Skeletal muscle satellite cell (primary cell): ENCODE measurements at regions not wholly inside any gene's neighbourhood (a gene's known extent, or its start where the extent isn't known, plus 50 kb on each side); places are given as distances from the start of the nearest gene placed in this dataset.

Experiments used
- H3K27me3 ChIP-seq: 2 replicates; pipeline ENCODE4 v1.7.0; 2013; ENCODE audit warnings: low read length; ENCODE audit not compliant: control insufficient read depth, insufficient read depth
- H3K36me3 ChIP-seq: 2 replicates; pipeline ENCODE4 v1.7.0; 2013; ENCODE audit warnings: mild to moderate bottlenecking, control low read depth, low read length; ENCODE audit not compliant: insufficient read depth
- H3K4me1 ChIP-seq: 2 replicates; pipeline ENCODE4 v1.7.0; 2013; ENCODE audit warnings: low read length; ENCODE audit not compliant: control insufficient read depth, insufficient read depth
- H3K4me2 ChIP-seq: 2 replicates; pipeline ENCODE4 v1.7.0; 2013; ENCODE audit warnings: mild to moderate bottlenecking, low read length
- H3K4me3 ChIP-seq: 2 replicates; pipeline ENCODE4 v1.7.0; 2013; ENCODE audit warnings: low read length
- H3K9ac ChIP-seq: 2 replicates; pipeline ENCODE4 v1.7.0; 2013; ENCODE audit warnings: mild to moderate bottlenecking, low read depth, low read length, moderate library complexity
- H3K9me3 ChIP-seq: replicated peaks from 2 replicates; pipeline ENCODE4 v1.7.0; 2013; ENCODE audit warnings: mild to moderate bottlenecking, control low read depth, low read length

DNA sequence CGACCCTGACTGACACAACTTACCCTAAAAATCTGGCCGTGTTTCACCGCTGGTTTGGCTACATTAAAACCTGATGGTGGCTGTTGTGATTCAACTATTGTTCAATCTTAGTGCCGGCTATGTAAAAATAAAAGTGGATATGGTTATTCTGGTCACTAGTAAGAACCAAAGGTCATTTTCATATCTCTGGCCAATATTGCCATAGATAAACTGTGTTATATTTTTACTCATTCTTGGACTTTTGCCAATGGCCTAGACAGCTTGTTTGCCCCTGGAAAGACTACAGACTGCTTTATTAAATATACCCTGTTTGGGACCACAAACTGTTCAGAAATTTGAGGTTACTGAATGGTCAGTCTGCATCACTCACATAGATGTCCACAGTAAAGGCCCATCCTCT is 258.5 kb upstream of the KLHL1 start:
- Histone ChIP-seq H3K27me3 (no peaks in the 10 kb centered on the region), H3K4me3 (no peak overlapping the region), H3K36me3 (no peaks in the 10 kb centered on the region), H3K4me1 (no peaks in the 10 kb centered on the region), H3K4me2 (no peak overlapping the region), H3K9me3 (peaks cover 4% of the 10 kb centered on the region), H3K9ac (no peak overlapping the region)

DNA sequence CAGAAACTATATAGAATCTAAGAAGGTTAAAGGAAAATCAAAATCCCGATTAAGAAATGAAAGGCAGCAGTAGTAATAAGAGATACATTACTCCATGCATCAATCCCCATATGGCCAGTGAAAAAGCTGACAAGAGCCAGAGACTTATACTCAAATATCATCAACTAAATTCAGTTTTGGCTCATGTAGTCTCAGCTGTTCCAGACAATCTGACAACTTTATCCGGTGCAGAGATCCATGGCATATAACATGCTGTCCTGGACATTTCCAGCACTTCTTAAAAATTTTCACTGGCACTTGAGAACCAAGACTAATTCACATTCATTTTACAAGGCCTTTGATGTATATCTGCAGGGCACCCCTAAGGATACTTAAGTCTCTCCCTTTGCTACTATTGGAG is 255.7 kb upstream of the KLHL1 start:
- Histone ChIP-seq H3K4me2 (no peak overlapping the region), H3K27me3 (no peaks in the 10 kb centered on the region), H3K4me3 (no peak overlapping the region), H3K36me3 (no peaks in the 10 kb centered on the region), H3K4me1 (no peaks in the 10 kb centered on the region), H3K9me3 (peaks cover 4% of the 10 kb centered on the region), H3K9ac (no peak overlapping the region)

DNA sequence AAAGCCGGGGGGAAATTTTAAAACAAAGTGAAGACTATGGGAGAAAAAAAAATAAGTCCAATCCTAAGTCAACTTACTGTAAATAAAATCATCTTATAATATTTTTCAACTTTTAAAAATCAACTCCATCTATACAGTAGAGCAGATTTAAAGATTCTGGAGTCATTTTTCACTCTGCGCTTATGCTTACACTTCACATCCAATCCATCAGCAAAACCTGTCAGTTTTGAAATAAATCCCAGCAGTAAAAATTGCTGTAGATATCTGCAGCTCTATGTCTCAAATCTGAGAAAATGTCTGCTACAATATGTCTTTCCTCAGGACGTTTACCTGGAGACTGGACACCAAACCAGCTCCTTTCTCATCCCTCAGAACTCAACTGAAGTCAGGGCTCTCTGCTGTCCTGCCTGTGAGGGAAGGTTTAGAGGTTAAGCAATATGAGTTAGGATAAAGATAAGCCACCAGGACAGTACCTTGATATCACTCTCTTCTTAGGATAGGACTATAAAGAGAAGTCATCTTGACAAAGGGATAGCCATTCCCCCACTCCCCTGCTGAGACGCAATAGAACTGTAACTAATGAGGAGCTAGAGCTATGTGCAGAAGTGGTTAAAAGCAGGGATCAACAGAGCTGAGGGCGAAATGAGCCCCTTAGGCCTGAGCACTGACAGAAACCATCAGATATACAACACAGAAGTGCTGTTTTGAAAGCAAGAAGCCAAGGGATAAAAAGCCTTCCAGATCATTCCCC is 254.7 kb upstream of the KLHL1 start:
- Histone ChIP-seq H3K4me3 (no peak overlapping the region), H3K9me3 (peaks cover 4% of the 10 kb centered on the region), H3K4me2 (no peak overlapping the region), H3K4me1 (no peaks in the 10 kb centered on the region), H3K9ac (no peak overlapping the region), H3K36me3 (no peaks in the 10 kb centered on the region), H3K27me3 (no peaks in the 10 kb centered on the region)

DNA sequence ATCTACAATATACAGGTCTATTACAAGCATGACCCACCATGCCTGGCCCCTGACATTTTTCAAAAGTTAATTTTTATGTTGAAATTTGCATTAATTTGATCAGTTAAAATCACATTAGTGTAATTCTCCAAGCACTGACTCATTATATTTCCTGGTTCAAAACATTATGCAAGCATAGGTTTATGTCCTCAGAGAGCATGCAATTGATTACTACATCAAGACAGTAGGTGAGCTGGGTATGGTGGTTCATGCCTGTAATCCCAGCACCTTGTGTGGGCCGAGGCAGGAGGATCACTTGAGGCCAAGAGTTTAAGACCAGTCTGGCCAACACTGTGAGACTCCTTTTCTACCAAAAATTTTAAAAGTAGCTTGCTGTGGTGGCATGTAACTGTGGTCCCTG is 248.8 kb upstream of the KLHL1 start:
- Histone ChIP-seq H3K9me3 (peaks cover 3% of the 10 kb centered on the region), H3K4me2 (no peak overlapping the region), H3K4me1 (no peaks in the 10 kb centered on the region), H3K4me3 (no peak overlapping the region), H3K9ac (no peak overlapping the region), H3K27me3 (no peaks in the 10 kb centered on the region), H3K36me3 (no peaks in the 10 kb centered on the region)

DNA sequence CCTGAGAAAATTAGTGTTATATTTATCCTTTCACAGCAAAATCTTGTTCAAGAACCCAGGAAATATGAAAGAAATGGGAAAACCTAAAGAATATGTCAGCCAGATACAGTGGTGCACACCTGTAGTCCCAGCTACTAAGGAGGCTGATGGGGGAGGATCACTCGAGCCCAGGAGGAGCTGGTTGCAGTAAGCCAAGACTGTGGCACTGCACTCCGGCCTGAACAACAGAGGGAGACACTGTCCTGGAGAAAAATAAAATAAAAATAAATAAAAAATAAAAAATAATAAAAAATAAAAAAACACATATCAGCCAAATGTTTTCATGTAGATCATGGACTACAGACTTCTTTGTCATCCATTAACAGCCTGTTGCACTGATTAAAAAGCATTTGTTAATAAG is 244.8 kb upstream of the KLHL1 start:
- H3K4me2 ChIP-seq, result no peak overlapping the region
- H3K9ac ChIP-seq, result no peak overlapping the region
- no peaks in the 10 kb centered on the region for H3K4me1 ChIP-seq
- H3K36me3 ChIP-seq, result no peaks in the 10 kb centered on the region
- H3K9me3 ChIP-seq, result peaks cover 4% of the 10 kb centered on the region
- no peaks in the 10 kb centered on the region for H3K27me3 ChIP-seq
- H3K4me3 ChIP-seq, result no peak overlapping the region

DNA sequence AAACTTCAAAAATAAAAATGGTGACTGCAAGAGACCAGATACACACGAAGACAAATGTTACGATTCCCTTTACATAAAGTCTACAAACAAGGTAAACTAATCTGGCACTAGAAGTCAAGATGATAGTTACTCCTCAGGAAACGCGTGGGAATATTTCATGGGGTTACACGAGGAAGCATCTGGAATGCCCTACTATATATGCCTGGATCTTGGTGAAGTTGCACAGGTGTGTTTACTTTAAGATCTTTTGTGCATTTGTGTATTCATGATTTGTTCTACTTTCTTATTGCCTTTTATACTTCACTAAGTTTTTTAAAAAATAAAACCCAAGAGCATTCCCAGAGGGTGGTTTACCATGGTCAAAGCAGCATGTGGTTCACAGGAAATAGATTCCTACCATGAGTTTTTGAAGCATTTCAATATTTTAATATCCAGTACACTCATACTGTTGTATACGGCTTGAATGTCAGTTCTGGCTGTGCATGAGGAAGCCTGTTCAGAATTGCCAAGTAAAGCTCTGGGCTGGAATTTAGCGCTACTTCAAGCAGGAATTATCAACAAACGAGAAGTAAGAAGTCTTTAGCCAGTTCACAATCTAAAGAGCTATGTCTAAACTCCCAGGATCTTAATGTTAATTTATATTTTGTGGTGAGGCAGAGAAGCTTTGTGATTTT is 239.8 kb upstream of the KLHL1 start:
- H3K36me3 ChIP-seq, result no peaks in the 10 kb centered on the region
- H3K27me3 ChIP-seq, result no peaks in the 10 kb centered on the region
- no peak overlapping the region for H3K4me3 ChIP-seq
- peaks cover 4% of the 10 kb centered on the region for H3K9me3 ChIP-seq
- no peak overlapping the region for H3K9ac ChIP-seq
- no peak overlapping the region for H3K4me2 ChIP-seq
- no peaks in the 10 kb centered on the region for H3K4me1 ChIP-seq

DNA sequence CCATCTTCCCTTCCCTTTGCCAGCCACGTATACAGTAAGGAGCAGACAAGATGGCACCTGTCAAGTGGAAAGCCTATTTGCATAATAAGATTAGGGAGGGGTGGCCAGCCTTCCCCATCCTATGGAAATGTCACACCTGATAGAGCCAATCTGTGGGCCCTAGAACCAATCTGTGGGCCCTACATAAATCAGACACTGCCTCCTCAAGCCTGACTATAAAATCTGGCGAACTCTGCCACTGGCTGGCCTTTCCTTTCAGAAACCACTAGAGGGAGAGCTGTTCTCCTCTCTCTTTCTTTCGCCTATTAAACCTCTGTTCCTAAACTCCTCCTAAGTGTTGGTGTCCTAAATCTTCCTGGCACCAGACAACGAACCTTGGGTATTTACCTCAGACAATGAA is 231.5 kb upstream of the KLHL1 start:
- Histone ChIP-seq H3K4me1 (no peaks in the 10 kb centered on the region), H3K9ac (no peak overlapping the region), H3K4me3 (no peak overlapping the region), H3K36me3 (no peaks in the 10 kb centered on the region), H3K9me3 (peaks cover 8% of the 10 kb centered on the region), H3K4me2 (no peak overlapping the region), H3K27me3 (no peaks in the 10 kb centered on the region)

DNA sequence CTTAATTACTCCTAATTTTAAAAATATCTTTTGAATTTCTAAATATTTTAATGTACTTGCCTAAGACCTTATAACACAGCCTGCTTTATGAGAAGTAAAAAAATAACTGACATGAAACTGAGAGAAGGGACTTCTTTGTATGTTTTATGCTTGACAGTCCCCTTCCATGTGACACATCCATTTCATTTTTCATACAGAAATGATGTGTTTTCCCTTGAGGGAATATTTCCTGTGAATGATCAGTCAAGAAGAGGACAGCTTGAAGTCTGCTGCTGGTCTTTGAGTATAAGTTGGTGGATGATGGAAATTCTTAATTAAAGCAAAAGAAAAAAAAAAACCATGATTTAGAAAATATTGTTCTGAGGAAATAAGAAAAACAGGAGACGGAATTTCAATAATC is 230.4 kb upstream of the KLHL1 start:
- Histone ChIP-seq H3K9ac (no peak overlapping the region), H3K4me1 (no peaks in the 10 kb centered on the region), H3K9me3 (peaks cover 8% of the 10 kb centered on the region), H3K4me2 (no peak overlapping the region), H3K27me3 (no peaks in the 10 kb centered on the region), H3K4me3 (no peak overlapping the region), H3K36me3 (no peaks in the 10 kb centered on the region)

DNA sequence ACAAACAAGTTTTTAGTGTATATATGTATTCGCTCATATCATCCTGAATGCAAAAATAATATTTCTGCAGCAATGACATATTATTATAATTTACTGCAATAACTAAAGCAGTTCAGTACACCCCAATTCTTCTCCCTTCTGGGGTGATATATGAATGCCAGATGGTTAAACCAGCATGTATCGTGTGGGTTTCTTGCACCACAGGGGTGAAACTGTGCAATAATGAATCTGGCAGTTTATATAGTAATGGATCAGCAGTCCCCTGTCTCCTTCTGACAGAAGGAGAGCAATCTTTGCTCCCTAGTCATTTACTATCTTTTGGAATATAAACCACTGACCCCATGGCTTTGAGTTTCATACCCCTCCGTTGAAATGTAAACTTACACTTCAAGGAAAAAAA is 228.6 kb upstream of the KLHL1 start:
- Histone ChIP-seq H3K4me1 (no peaks in the 10 kb centered on the region), H3K4me2 (no peak overlapping the region), H3K4me3 (no peak overlapping the region), H3K36me3 (no peaks in the 10 kb centered on the region), H3K27me3 (no peaks in the 10 kb centered on the region), H3K9me3 (peaks cover 5% of the 10 kb centered on the region), H3K9ac (no peak overlapping the region)

DNA sequence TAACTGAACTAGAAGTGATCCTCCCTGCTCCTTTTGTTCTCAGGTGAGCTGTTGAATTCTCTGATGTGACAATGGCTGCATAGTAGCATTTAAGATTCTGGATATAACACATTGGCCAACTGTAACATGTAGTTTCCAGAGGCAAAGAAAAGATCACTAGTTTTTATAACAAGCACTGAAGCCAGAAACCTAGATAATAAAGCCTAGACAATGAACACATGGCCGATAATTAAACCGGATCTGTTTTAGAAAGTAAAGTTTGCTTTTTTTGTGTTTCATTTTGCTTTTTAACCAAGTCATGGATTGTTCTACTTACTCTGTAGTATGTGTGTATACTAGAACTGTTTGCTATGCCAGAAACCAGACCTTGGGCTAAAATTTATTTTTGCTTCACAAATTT is 225.5 kb upstream of the KLHL1 start:
- H3K9me3 ChIP-seq, result no peaks in the 10 kb centered on the region
- H3K36me3 ChIP-seq, result no peaks in the 10 kb centered on the region
- no peaks in the 10 kb centered on the region for H3K4me1 ChIP-seq
- H3K9ac ChIP-seq, result no peak overlapping the region
- H3K27me3 ChIP-seq, result no peaks in the 10 kb centered on the region
- H3K4me2 ChIP-seq, result no peak overlapping the region
- H3K4me3 ChIP-seq, result no peak overlapping the region

DNA sequence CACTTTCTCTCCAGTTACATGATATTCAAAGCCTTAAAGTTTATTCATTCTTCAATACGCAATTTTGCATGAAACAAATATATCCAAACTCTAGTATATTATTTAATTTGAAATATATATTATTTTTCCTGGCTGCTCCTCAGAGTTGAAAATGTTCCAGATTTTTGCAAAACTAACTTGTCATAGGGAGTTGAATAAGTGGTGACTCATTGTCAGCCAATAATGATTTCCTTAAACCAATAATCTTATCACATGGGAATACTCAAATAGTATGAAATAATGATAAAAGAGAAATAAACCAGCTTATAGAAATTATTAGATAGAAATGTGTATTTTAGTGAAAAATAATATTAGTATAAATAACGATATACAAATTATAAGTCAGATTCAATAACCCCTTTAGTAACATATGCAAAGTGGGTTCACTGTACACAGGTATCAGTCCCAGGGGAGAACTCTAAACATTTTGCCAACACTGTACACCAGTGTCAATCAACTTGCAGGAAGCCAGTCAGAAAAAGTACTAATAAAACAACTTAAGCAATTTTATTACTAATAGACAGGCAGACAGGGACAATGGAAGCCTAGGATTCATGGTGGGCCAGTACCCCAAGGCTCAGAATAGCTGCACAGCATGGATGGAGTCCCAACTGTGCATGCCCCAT is 222.6 kb upstream of the KLHL1 start:
- no peak overlapping the region for H3K4me3 ChIP-seq
- no peak overlapping the region for H3K9ac ChIP-seq
- H3K4me1 ChIP-seq, result no peaks in the 10 kb centered on the region
- H3K27me3 ChIP-seq, result no peaks in the 10 kb centered on the region
- H3K9me3 ChIP-seq, result no peaks in the 10 kb centered on the region
- H3K4me2 ChIP-seq, result no peak overlapping the region
- no peaks in the 10 kb centered on the region for H3K36me3 ChIP-seq
